Loucy (cell line): ENCODE measurements at regions not wholly inside any gene's neighbourhood (a gene's known extent, or its start where the extent isn't known, plus 50 kb on each side); places are given as distances from the start of the nearest gene placed in this dataset.

Experiments used
- H2AFZ ChIP-seq: fragments of 200-600 bp; sonication (generic); 2 replicates; pipeline ENCODE4 v1.6.0; 2016; ENCODE audit warnings: antibody characterized with exemption, mild to moderate bottlenecking, low read length, moderate library complexity
- H3F3A ChIP-seq: fragments of 200-600 bp; 2 replicates; pipeline ENCODE4 v1.6.0; 2016; ENCODE audit warnings: antibody characterized with exemption, low read depth, mild to moderate bottlenecking
- H3K27me3 ChIP-seq: fragments of 200-600 bp; sonication (generic); 2 replicates; pipeline ENCODE4 v1.6.1; 2014; ENCODE audit warnings: low read length, mild to moderate bottlenecking; ENCODE audit not compliant: insufficient read depth, poor library complexity, severe bottlenecking
- H3K36me3 ChIP-seq: fragments of 200-600 bp; sonication (generic); 2 replicates; pipeline ENCODE4 v1.6.1; 2016; ENCODE audit warnings: low read length; ENCODE audit not compliant: insufficient read depth
- H3K4me1 ChIP-seq: fragments of 200-600 bp; sonication (generic); 2 replicates; pipeline ENCODE4 v1.5.1; 2014; ENCODE audit warnings: low read length, mild to moderate bottlenecking; ENCODE audit not compliant: insufficient read depth, poor library complexity, severe bottlenecking
- H3K4me2 ChIP-seq: fragments of 200-600 bp; sonication (generic); 2 replicates; pipeline ENCODE4 v1.6.0; 2014; ENCODE audit warnings: antibody characterized with exemption, low read length, low read depth, mild to moderate bottlenecking; ENCODE audit not compliant: poor library complexity, severe bottlenecking
- H3K4me3 ChIP-seq: fragments of 200-600 bp; sonication (generic); 2 replicates; pipeline ENCODE4 v1.5.1; 2014; ENCODE audit warnings: low read length, mild to moderate bottlenecking, mixed read lengths; ENCODE audit not compliant: poor library complexity, severe bottlenecking
- H3K79me2 ChIP-seq: fragments of 200-600 bp; sonication (generic); 2 replicates; pipeline ENCODE4 v1.6.1; 2014; ENCODE audit warnings: low read length; ENCODE audit not compliant: insufficient read depth
- H3K9ac ChIP-seq: fragments of 200-600 bp; sonication (generic); 2 replicates; pipeline ENCODE4 v1.6.0; 2014; ENCODE audit warnings: mild to moderate bottlenecking, low read depth, low read length, moderate library complexity; ENCODE audit not compliant: poor library complexity, severe bottlenecking
- H3K9me2 ChIP-seq: fragments of 200-600 bp; sonication (generic); replicated peaks from 2 replicates; pipeline ENCODE4 v1.6.1; 2016; ENCODE audit warnings: low read depth, low read length, mixed read lengths
- H3K9me3 ChIP-seq: fragments of 200-600 bp; sonication (generic); 2 replicates; pipeline ENCODE4 v1.6.1; 2014; ENCODE audit warnings: mild to moderate bottlenecking, antibody characterized with exemption, low read length, low read depth; ENCODE audit not compliant: insufficient read depth
- H4K20me1 ChIP-seq: fragments of 200-600 bp; sonication (generic); 2 replicates; pipeline ENCODE4 v1.6.0; 2014; ENCODE audit warnings: antibody characterized with exemption, low read length, mild to moderate bottlenecking; ENCODE audit not compliant: insufficient read depth, poor library complexity, severe bottlenecking
- EZH2phosphoT487 ChIP-seq: fragments of 200-600 bp; IDR thresholded peaks from 2 replicates; pipeline ENCODE4 v1.6.1; 2018; ENCODE audit warnings: antibody characterized with exemption, mild to moderate bottlenecking, moderate library complexity, borderline replicate concordance
- TF ChIP-seq, protein P1 (sequence below): fragments of 200-600 bp; sonication (generic); conservative IDR thresholded peaks from 2 replicates; pipeline ENCODE4 v1.5.1; 2014; ENCODE audit warnings: mild to moderate bottlenecking, antibody characterized with exemption, low read length

DNA sequence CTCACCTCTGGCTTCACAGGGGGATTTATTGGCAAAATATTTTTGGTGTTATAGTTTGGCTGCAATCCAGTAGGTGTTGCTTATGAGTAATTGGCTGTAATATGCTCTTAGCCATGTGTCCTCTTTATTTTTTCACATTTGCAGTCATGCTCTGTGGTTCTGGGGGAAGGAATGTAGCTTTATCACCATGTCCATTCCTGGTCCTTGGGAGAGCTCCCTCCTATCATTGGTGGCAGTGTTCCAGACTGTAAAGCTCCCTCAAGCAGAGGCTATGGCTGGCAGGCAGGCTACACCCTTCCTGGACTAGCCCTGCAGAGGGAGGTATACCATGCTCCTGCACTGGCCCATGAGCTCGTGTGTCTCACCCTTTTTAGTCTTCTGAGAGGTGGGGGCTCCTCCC lies 120.0 kb upstream of the FSIP2 start:
- no peaks in the 10 kb centered on the region for H4K20me1 ChIP-seq
- H3F3A ChIP-seq: no peaks in the 10 kb centered on the region
- TF ChIP-seq, protein P1, sequence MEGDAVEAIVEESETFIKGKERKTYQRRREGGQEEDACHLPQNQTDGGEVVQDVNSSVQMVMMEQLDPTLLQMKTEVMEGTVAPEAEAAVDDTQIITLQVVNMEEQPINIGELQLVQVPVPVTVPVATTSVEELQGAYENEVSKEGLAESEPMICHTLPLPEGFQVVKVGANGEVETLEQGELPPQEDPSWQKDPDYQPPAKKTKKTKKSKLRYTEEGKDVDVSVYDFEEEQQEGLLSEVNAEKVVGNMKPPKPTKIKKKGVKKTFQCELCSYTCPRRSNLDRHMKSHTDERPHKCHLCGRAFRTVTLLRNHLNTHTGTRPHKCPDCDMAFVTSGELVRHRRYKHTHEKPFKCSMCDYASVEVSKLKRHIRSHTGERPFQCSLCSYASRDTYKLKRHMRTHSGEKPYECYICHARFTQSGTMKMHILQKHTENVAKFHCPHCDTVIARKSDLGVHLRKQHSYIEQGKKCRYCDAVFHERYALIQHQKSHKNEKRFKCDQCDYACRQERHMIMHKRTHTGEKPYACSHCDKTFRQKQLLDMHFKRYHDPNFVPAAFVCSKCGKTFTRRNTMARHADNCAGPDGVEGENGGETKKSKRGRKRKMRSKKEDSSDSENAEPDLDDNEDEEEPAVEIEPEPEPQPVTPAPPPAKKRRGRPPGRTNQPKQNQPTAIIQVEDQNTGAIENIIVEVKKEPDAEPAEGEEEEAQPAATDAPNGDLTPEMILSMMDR: no peak
- TF ChIP-seq EZH2phosphoT487: no peak
- no peak overlapping the region for H3K4me2 ChIP-seq
- H3K4me1 ChIP-seq: no peaks in the 10 kb centered on the region
- no peak overlapping the region for H3K9ac ChIP-seq
- H3K9me3 ChIP-seq: no peaks in the 10 kb centered on the region
- H3K9me2 ChIP-seq: no peaks in the 10 kb centered on the region
- no peaks in the 10 kb centered on the region for H3K79me2 ChIP-seq
- H3K27me3 ChIP-seq: no peaks in the 10 kb centered on the region
- H2AFZ ChIP-seq: no peak overlapping the region
- no peak overlapping the region for H3K4me3 ChIP-seq
- no peaks in the 10 kb centered on the region for H3K36me3 ChIP-seq

DNA sequence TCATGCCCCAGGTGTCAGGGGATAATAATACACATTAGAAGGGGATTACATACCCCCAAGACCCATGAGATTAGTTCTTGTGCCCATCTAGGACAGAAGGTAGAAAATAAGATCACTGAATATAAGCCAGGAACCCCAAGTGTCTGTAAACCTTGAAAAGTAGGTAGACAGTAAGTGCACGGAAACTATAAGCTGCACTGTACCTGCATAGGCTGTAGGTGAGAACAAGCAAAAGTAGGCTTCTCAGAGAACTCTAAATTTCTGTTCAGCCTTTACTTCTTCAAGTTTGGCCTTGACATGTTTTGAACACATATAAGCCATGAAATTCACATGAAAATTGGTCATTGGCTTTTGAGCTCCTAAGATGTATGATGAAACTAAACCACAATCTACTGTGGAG lies 113.0 kb upstream of the FSIP2 start:
- H3K79me2 ChIP-seq: no peaks in the 10 kb centered on the region
- TF ChIP-seq, protein P1: no peak
- TF ChIP-seq EZH2phosphoT487: no peak
- no peak overlapping the region for H3K4me2 ChIP-seq
- no peaks in the 10 kb centered on the region for H3K9me3 ChIP-seq
- no peaks in the 10 kb centered on the region for H3K36me3 ChIP-seq
- H3K27me3 ChIP-seq: no peaks in the 10 kb centered on the region
- no peaks in the 10 kb centered on the region for H3K9me2 ChIP-seq
- no peaks in the 10 kb centered on the region for H3F3A ChIP-seq
- no peaks in the 10 kb centered on the region for H4K20me1 ChIP-seq
- H3K4me1 ChIP-seq: no peaks in the 10 kb centered on the region
- H2AFZ ChIP-seq: no peak overlapping the region
- H3K4me3 ChIP-seq: no peak overlapping the region
- no peak overlapping the region for H3K9ac ChIP-seq

DNA sequence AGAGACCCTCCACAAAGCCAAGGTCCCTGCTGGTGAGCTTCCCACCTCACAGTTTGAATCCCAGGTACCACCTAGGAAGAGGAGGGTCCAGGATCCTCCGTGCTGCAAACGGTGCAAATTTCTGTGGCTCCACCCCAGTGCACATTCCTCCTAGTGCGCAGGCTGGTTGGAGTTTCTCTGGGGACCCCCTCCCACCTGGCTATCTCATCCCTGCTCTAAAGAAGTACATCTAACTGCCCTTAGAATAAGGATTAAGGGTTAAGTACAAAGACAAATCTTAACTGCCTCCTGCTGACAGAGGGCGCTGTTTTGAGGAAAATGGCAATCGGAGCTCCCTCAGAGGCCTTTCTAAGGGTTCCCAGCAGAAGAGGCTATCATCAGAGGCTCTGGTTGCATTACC lies 109.6 kb upstream of the FSIP2 start:
- no peaks in the 10 kb centered on the region for H3K36me3 ChIP-seq
- H3K27me3 ChIP-seq: no peaks in the 10 kb centered on the region
- no peak overlapping the region for H3K9ac ChIP-seq
- H3K4me1 ChIP-seq: no peaks in the 10 kb centered on the region
- H3K9me3 ChIP-seq: no peaks in the 10 kb centered on the region
- H4K20me1 ChIP-seq: no peaks in the 10 kb centered on the region
- H3K9me2 ChIP-seq: no peaks in the 10 kb centered on the region
- no peak overlapping the region for H2AFZ ChIP-seq
- no peak overlapping the region for H3K4me2 ChIP-seq
- H3K4me3 ChIP-seq: no peak overlapping the region
- no peaks in the 10 kb centered on the region for H3K79me2 ChIP-seq
- TF ChIP-seq, protein P1: peak; percentile 56
- no peak for TF ChIP-seq EZH2phosphoT487
- no peaks in the 10 kb centered on the region for H3F3A ChIP-seq
